Osteoblast (primary cell): ENCODE measurements at regions not wholly inside any gene's neighbourhood (a gene's known extent, or its start where the extent isn't known, plus 50 kb on each side); places are given as distances from the start of the nearest gene placed in this dataset.

ENCODE experiments used
- DNase-seq: peaks from one replicate; pipeline ENCODE4 v3.0.0; 2011; ENCODE audit warnings: low spot score, mixed read lengths; ENCODE audit not compliant: insufficient read length; ENCODE audit errors: missing footprints
- H2AFZ ChIP-seq: 2 replicates; pipeline ENCODE4 v1.6.0; 2011; ENCODE audit warnings: mild to moderate bottlenecking, low read length
- H3K27ac ChIP-seq: 2 replicates; pipeline ENCODE4 v1.5.1; 2011; ENCODE audit warnings: mild to moderate bottlenecking, low read depth, low read length, moderate library complexity
- H3K27me3 ChIP-seq: 2 replicates; pipeline ENCODE4 v1.6.0; 2012; ENCODE audit warnings: mild to moderate bottlenecking, control low read depth, inconsistent platforms, low read length, moderate library complexity; ENCODE audit not compliant: insufficient read depth
- H3K36me3 ChIP-seq: 2 replicates; pipeline ENCODE4 v1.5.1; 2011; ENCODE audit warnings: mild to moderate bottlenecking, low read length, control low read depth, moderate library complexity; ENCODE audit not compliant: insufficient read depth
- H3K4me1 ChIP-seq: 2 replicates; pipeline ENCODE4 v1.5.1; 2011; ENCODE audit warnings: mild to moderate bottlenecking, low read length, control low read depth, moderate library complexity; ENCODE audit not compliant: insufficient read depth
- H3K4me2 ChIP-seq: 2 replicates; pipeline ENCODE4 v1.6.0; 2011; ENCODE audit warnings: mild to moderate bottlenecking, low read length; ENCODE audit not compliant: insufficient read depth
- H3K4me3 ChIP-seq: fragments of 200-600 bp; sonication (generic); 3 replicates; pipeline ENCODE4 v1.5.1; 2012; ENCODE audit warnings: mild to moderate bottlenecking, low read length, inconsistent platforms; ENCODE audit not compliant: insufficient read depth
- H3K79me2 ChIP-seq: 2 replicates; pipeline ENCODE4 v1.6.0; 2012; ENCODE audit warnings: mild to moderate bottlenecking, low read length, control low read depth, inconsistent platforms; ENCODE audit not compliant: insufficient read depth
- H3K9me3 ChIP-seq: 2 replicates; pipeline ENCODE4 v1.5.1; 2011; ENCODE audit warnings: low read depth, low read length, control low read depth
- H4K20me1 ChIP-seq: 2 replicates; pipeline ENCODE4 v1.6.0; 2012; ENCODE audit warnings: mild to moderate bottlenecking, low read length, control low read depth; ENCODE audit not compliant: insufficient read depth
- TF ChIP-seq, protein P1 (sequence below): IDR thresholded peaks from 2 replicates; pipeline ENCODE4 v1.5.1; 2011; ENCODE audit warnings: mild to moderate bottlenecking, low read depth, low read length, moderate library complexity; ENCODE audit errors: extremely low read depth

DNA sequence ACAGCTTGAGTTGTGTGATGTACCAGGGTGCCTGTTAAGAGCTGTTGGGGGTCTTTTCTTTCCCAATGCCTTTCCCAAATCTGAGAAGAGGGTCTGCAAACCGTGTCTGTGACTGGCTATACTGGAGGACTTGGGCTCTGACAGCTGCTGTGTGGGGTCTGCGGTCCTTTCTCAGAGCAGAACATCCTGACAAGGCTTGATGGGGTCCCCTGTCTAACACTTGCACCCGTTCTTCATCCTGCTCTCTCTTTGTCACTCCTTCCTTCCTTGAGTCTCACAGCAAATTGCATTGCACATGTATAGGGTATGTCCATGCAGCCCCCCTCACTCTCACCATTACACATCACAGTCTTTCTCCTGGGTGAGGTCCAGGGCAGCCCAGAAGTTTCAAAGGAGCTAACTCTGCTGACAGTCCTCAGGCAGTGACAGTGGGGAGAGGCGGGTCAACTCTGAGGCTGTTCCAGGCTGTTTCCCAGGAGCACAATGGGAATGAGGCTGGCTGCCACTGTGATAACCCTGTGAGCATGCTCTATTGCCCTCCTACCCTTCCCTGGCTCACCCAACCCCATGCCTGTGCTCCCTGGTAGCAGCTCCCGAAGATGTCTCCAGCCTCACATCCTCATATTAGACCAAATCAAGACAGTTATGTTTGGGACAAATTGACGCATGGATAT, 163.2 kb upstream of the GGTLC1 start:
- Histone ChIP-seq H3K9me3 (no peaks in the 10 kb centered on the region), H3K4me3 (no peak overlapping the region), H3K27me3 (no peaks in the 10 kb centered on the region), H3K27ac (no peak overlapping the region), H3K36me3 (no peaks in the 10 kb centered on the region), H3K4me1 (peaks cover 6% of the 10 kb centered on the region), H2AFZ (no peak overlapping the region), H3K4me2 (no peak overlapping the region), H4K20me1 (no peaks in the 10 kb centered on the region), H3K79me2 (no peaks in the 10 kb centered on the region)
- DNase-seq: no peak
- TF ChIP-seq, protein P1, sequence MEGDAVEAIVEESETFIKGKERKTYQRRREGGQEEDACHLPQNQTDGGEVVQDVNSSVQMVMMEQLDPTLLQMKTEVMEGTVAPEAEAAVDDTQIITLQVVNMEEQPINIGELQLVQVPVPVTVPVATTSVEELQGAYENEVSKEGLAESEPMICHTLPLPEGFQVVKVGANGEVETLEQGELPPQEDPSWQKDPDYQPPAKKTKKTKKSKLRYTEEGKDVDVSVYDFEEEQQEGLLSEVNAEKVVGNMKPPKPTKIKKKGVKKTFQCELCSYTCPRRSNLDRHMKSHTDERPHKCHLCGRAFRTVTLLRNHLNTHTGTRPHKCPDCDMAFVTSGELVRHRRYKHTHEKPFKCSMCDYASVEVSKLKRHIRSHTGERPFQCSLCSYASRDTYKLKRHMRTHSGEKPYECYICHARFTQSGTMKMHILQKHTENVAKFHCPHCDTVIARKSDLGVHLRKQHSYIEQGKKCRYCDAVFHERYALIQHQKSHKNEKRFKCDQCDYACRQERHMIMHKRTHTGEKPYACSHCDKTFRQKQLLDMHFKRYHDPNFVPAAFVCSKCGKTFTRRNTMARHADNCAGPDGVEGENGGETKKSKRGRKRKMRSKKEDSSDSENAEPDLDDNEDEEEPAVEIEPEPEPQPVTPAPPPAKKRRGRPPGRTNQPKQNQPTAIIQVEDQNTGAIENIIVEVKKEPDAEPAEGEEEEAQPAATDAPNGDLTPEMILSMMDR: no peak

DNA sequence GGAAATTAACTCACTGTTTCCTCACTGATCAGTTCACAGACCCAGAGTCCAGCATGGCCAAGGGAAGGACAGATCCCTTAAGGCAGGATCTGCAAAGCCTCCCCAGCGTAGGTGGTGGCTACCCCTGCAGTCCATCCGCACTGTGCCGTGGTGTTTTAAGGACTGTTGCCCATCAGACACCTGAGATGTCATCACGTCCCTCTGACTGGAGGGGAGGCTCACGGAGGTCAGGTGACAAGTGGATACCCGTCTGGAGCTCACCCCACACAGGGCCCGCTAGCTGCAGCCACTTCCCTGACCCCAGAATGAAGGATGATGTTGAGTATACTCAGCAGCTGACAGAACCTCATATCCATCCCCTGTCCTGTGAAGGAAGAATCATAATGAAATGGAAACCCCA, 161.8 kb upstream of the GGTLC1 start:
- H4K20me1 ChIP-seq: no peaks in the 10 kb centered on the region
- TF ChIP-seq, protein P1: no peak

GRCh38 chr20:24149881-24150307, 161.3 kb upstream of the GGTLC1 start:
- H4K20me1 ChIP-seq: no peaks in the 10 kb centered on the region
- H3K79me2 ChIP-seq: no peaks in the 10 kb centered on the region
- H3K27ac ChIP-seq: no peak overlapping the region
- no peak overlapping the region for H3K4me2 ChIP-seq
- DNase-seq: no peak
- peaks cover 6% of the 10 kb centered on the region for H3K4me1 ChIP-seq
- no peak overlapping the region for H2AFZ ChIP-seq
- H3K4me3 ChIP-seq: no peak overlapping the region
- H3K36me3 ChIP-seq: no peaks in the 10 kb centered on the region
- TF ChIP-seq, protein P1: peak; percentile 43
- H3K27me3 ChIP-seq: no peaks in the 10 kb centered on the region
- no peaks in the 10 kb centered on the region for H3K9me3 ChIP-seq

More for the DNA sequence above, 161.8 kb upstream of the GGTLC1 start:
- DNase-seq: no peak
- no peaks in the 10 kb centered on the region for H3K27me3 ChIP-seq
- H3K79me2 ChIP-seq: no peaks in the 10 kb centered on the region
- H3K4me3 ChIP-seq: no peak overlapping the region
- H3K36me3 ChIP-seq: no peaks in the 10 kb centered on the region
- no peak overlapping the region for H3K4me2 ChIP-seq
- no peaks in the 10 kb centered on the region for H3K9me3 ChIP-seq
- no peak overlapping the region for H2AFZ ChIP-seq
- peaks cover 6% of the 10 kb centered on the region for H3K4me1 ChIP-seq
- no peak overlapping the region for H3K27ac ChIP-seq

DNA sequence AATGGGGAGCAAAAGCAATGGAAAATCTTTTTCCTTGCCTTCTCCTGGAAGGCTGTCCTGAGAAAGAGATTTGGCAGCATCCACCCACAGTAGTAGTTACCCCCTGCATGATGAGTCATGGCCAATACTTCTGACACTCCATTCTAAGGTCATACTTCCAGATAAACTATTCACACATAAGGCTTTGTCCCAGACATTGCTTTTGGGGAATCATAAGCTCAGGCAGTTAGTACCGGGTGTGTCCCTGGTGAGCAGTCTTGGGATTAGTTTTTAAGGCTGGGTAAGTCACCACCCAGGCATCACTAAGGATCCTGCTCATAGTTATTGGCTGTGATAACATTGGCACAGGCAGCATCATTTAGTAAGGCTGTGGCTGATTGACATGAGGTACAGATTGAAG, 160.6 kb upstream of the GGTLC1 start:
- Histone ChIP-seq H3K4me2 (no peak overlapping the region), H3K4me1 (peaks cover 6% of the 10 kb centered on the region), H4K20me1 (no peaks in the 10 kb centered on the region), H3K4me3 (no peak overlapping the region), H3K79me2 (no peaks in the 10 kb centered on the region), H3K9me3 (no peaks in the 10 kb centered on the region), H3K36me3 (no peaks in the 10 kb centered on the region), H3K27me3 (no peaks in the 10 kb centered on the region), H2AFZ (no peak overlapping the region), H3K27ac (no peak overlapping the region)
- TF ChIP-seq, protein P1: no peak
- peak; percentile 62 for DNase-seq
